ENCODE measurements at regions not wholly inside any gene's neighbourhood (a gene's known extent, or its start where the extent isn't known, plus 50 kb on each side); places are given as distances from the start of the nearest gene placed in this dataset.

GRCh38 chr5:51449026-51449425, 65.8 kb downstream of the ISL1 start:
- DNase-seq = no peak

- DNase-seq = no peak
Observed at GRCh38 chr5:51452562-51452961, 69.3 kb downstream of the ISL1 start.

- no peak for DNase-seq
Observed at GRCh38 chr5:51465165-51465564, 81.9 kb downstream of the ISL1 start.

- no peak for DNase-seq
Observed at GRCh38 chr5:51466214-51466613, 83.0 kb downstream of the ISL1 start.

GRCh38 chr5:51468196-51468595, 84.9 kb downstream of the ISL1 start:
- no peak for DNase-seq

GRCh38 chr5:51471630-51472029, 88.4 kb downstream of the ISL1 start:
- no peak for DNase-seq

GRCh38 chr5:51472472-51472871, 89.2 kb downstream of the ISL1 start:
- DNase-seq = no peak

- no peak for DNase-seq
Observed at GRCh38 chr5:51475628-51476027, 92.4 kb downstream of the ISL1 start.

GRCh38 chr5:51476431-51476830, 93.2 kb downstream of the ISL1 start:
- no peak for DNase-seq

GRCh38 chr5:51479840-51480239, 96.6 kb downstream of the ISL1 start:
- DNase-seq = peak; percentile 1

- no peak for DNase-seq
Observed at GRCh38 chr5:51484326-51484725, 101.1 kb downstream of the ISL1 start.

- DNase-seq = no peak
Observed at GRCh38 chr5:51486158-51486557, 102.9 kb downstream of the ISL1 start.

GRCh38 chr5:51487952-51488351, 104.7 kb downstream of the ISL1 start:
- DNase-seq = no peak

GRCh38 chr5:51488803-51489642, 105.8 kb downstream of the ISL1 start:
- DNase-seq = no peak

GRCh38 chr5:51494821-51495220, 111.6 kb downstream of the ISL1 start:
- DNase-seq = no peak

GRCh38 chr5:51495672-51496071, 112.4 kb downstream of the ISL1 start:
- no peak for DNase-seq

GRCh38 chr5:51517838-51518237, 134.6 kb downstream of the ISL1 start:
- no peak for DNase-seq

- DNase-seq = no peak
Observed at GRCh38 chr5:51518607-51519006, 135.4 kb downstream of the ISL1 start.

GRCh38 chr5:51521583-51521982, 138.3 kb downstream of the ISL1 start:
- no peak for DNase-seq

GRCh38 chr5:51539232-51539631, 156.0 kb downstream of the ISL1 start:
- DNase-seq = no peak

- peak; percentile 41 for DNase-seq
Observed at GRCh38 chr5:51544031-51544785, 161.0 kb downstream of the ISL1 start.

GRCh38 chr5:51556833-51557232, 173.6 kb downstream of the ISL1 start:
- peak; percentile 31 for DNase-seq

- no peak for DNase-seq
Observed at GRCh38 chr5:51558682-51559081, 175.4 kb downstream of the ISL1 start.

- DNase-seq = no peak
Observed at GRCh38 chr5:51559339-51559738, 176.1 kb downstream of the ISL1 start.
